GM13977 (cell line): ENCODE measurements at regions not wholly inside any gene's neighbourhood (a gene's known extent, or its start where the extent isn't known, plus 50 kb on each side); places are given as distances from the start of the nearest gene placed in this dataset.

ENCODE experiments used
- DNase-seq: peaks from one replicate; pipeline ENCODE4 v3.0.0; 2012; ENCODE audit warnings: low spot score
- in situ Hi-C: fragments of 300-500 bp; cut with MboI; formaldehyde crosslinking; loops from one replicate; pipeline ENCODE4 v1.12.0; 2022; ENCODE audit warnings: low sequenced_read_pairs, low pct_unique_long_range_greater_than_20kb, mixed read lengths, inconsistent platforms; ENCODE audit not compliant: unreplicated experiment
- TF ChIP-seq, protein P1 (sequence below): IDR thresholded peaks from 2 replicates; pipeline ENCODE4 v1.5.1; 2012; ENCODE audit warnings: mild to moderate bottlenecking, control low read depth; ENCODE audit not compliant: insufficient read depth; ENCODE audit errors: extremely low read depth, missing control alignments

DNA sequence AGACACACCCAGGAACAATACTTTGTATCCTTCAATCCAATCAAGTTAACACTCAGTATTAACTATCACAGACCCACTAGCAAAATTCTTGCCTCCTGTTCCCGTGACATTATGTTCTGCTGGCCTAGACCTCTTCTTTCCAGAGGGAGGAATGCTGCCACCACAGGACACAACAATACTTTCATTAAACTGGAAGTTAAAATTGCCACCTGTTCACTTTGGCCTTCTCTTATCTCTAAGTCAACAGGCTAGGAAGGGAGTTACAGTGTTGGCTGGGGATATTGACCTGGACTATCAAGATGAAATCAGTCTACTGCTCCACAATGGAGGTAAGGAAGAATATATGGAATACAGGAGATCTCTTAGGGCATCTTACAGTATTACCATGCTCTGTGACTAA, 1000.4 kb upstream of the GBE1 start:
- DNase-seq, result no peak
- TF ChIP-seq, protein P1, sequence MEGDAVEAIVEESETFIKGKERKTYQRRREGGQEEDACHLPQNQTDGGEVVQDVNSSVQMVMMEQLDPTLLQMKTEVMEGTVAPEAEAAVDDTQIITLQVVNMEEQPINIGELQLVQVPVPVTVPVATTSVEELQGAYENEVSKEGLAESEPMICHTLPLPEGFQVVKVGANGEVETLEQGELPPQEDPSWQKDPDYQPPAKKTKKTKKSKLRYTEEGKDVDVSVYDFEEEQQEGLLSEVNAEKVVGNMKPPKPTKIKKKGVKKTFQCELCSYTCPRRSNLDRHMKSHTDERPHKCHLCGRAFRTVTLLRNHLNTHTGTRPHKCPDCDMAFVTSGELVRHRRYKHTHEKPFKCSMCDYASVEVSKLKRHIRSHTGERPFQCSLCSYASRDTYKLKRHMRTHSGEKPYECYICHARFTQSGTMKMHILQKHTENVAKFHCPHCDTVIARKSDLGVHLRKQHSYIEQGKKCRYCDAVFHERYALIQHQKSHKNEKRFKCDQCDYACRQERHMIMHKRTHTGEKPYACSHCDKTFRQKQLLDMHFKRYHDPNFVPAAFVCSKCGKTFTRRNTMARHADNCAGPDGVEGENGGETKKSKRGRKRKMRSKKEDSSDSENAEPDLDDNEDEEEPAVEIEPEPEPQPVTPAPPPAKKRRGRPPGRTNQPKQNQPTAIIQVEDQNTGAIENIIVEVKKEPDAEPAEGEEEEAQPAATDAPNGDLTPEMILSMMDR, result no peak
- in situ Hi-C loops, result no loop called here

DNA sequence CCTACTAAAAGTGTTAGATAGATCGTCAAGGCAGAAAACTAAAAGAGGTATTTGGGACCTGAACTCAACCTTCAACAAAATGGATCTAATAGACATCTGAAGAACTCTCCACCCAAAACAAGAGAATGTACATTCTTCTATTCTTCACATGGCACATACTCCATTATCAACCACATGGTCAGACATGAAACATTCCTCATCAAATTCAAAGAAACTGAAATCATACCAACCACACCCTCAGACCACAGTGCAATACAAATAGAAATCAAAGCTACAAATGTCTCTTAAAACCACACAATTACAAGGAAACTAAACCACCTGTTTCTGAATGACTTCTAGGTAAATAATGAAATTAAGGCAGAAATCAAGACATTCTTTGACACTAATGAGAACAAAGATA, 984.1 kb upstream of the GBE1 start:
- TF ChIP-seq, protein P1, result no peak
- no peak for DNase-seq
- in situ Hi-C loops, result no loop called here

DNA sequence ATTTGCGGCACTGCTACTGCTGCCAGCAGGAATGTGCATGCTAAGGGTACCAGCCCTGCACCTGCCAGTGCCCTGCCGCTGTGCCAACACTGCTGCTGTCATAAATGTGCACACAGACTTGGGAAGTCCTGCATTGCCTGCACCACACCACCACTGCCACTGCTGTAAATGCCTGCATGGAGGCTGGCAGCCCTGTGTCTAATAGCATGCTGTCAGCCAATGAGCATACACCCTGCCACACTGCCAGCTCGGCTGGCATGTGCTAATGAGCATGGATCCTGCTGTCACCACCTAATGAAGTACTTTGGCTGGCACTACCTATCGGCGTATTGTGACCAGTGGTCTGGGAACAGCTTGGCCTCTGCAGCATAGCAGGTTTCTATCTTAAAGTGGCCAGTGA, 981.8 kb upstream of the GBE1 start:
- in situ Hi-C loops, result no loop called here
- TF ChIP-seq, protein P1, result no peak
- no peak for DNase-seq

DNA sequence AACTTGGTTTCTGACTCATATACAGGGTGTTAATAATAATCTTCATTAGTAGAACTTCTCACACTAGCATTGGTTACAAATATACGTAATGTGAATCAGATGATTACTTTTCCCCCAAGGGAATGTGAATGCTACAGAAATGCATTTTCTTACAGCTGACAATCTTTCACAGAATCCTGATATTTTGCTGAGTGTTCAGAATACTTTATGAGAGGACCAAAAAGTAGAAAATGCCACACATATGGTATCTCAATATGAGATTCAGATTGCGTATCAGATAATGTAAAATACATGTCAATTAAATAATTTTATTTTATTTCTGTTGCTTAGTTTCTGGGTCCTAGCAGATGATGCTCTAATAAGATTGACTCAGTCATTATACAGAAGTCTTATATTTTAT, 979.9 kb upstream of the GBE1 start:
- in situ Hi-C loops, result no loop called here
- DNase-seq, result no peak
- TF ChIP-seq, protein P1, result no peak

DNA sequence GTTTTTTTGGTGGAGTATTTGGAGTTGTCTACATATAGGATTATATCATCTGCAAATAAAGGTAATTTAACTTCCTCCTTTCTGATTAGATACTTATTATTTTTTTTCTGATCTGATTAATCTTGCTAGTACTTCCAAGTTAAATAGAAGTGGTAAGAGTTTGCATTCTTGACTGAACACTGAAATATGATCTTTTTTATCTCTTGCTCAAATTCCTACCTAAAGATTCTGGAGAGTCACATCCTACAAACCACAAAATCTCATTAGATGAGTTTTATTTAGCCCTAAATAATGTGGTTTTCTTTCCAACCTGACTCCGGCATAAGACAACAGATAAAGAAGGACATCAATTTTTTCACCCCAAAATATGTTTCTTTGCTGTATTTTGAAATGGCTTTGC, 977.9 kb upstream of the GBE1 start:
- no peak for DNase-seq
- in situ Hi-C loops, result no loop called here
- TF ChIP-seq, protein P1, result no peak

DNA sequence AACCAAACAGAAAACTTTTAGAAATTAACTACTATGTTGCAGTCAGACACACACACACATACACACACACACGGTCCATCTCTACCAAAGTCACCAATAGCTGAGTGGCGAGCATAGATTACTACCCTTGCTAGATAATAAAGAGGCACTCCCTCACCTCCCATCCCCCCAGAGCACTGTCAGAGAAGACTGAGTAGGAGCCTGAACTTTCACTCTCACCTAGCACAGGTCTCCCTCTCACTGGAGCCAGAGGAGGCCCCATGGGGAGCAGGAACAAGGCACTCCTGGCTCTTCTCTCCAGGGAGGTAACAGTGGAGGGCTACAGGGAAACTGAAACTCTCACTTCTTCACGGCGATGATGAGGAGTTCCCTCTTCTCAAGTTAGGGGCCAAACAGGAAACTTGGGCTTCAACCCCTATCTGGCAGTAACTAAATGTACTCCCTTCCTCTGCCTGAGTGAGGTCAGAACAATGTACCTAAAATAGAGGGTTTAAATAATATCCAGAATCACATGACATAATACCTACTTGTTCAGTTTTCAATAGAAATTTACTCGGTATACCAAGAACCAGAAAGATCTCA, 975.3 kb upstream of the GBE1 start:
- no peak for DNase-seq
- in situ Hi-C loops, result no loop called here
- TF ChIP-seq, protein P1, result no peak
